NCI-H187 (cell line): ENCODE measurements at regions not wholly inside any gene's neighbourhood (a gene's known extent, or its start where the extent isn't known, plus 50 kb on each side); places are given as distances from the start of the nearest gene placed in this dataset.
"Not testable (repeated sequence)": the region's sequence is repeated elsewhere in the genome, so short reads cannot be mapped to it uniquely, and the experiment has no call there.

Source experiments
- DNase-seq, 2 experiments: peaks; one replicate each; lab custom pipeline; 2025; lab: John Stamatoyannopoulos, UW

GRCh38 chr1:67482733-67483482 lies 52.7 kb upstream of the SERBP1 start:
- no peak for DNase-seq

- DNase-seq = no peak
These were observed 54.3 kb upstream of the SERBP1 start for GRCh38 chr1:67484492-67484891.

- DNase-seq = no peak
These were observed 55.0 kb upstream of the SERBP1 start for GRCh38 chr1:67485046-67485811.

- no peak for DNase-seq
These were observed 59.4 kb upstream of the SERBP1 start for GRCh38 chr1:67489643-67490042.

- DNase-seq = no peak
These were observed 61.1 kb upstream of the SERBP1 start for GRCh38 chr1:67491280-67491679.

GRCh38 chr1:67493148-67493547 lies 62.9 kb upstream of the SERBP1 start:
- DNase-seq = no peak

GRCh38 chr1:67495327-67495726 lies 65.1 kb upstream of the SERBP1 start:
- DNase-seq = no peak

GRCh38 chr1:67496329-67496728 lies 66.1 kb upstream of the SERBP1 start:
- no peak for DNase-seq

GRCh38 chr1:67500413-67500959 lies 70.3 kb upstream of the SERBP1 start:
- DNase-seq = peak; percentile 72 to 79

- DNase-seq = no peak
These were observed 73.8 kb upstream of the SERBP1 start for GRCh38 chr1:67503974-67504373.

GRCh38 chr1:67513392-67514294 lies 83.4 kb upstream of the SERBP1 start:
- not testable (repeated sequence) for DNase-seq

- DNase-seq = no peak
These were observed 84.1 kb upstream of the SERBP1 start for GRCh38 chr1:67514300-67514699.

- no peak for DNase-seq
These were observed 84.6 kb upstream of the SERBP1 start for GRCh38 chr1:67514786-67515185.

GRCh38 chr1:67515324-67516080 lies 85.3 kb upstream of the SERBP1 start:
- no peak for DNase-seq

- DNase-seq = no peak
These were observed 86.8 kb upstream of the SERBP1 start for GRCh38 chr1:67517046-67517445.

GRCh38 chr1:67522001-67522441 lies 91.8 kb upstream of the SERBP1 start:
- DNase-seq = no peak

GRCh38 chr1:67522793-67523192 lies 92.6 kb upstream of the SERBP1 start:
- no peak for DNase-seq

- no peak for DNase-seq
These were observed 94.2 kb upstream of the SERBP1 start for GRCh38 chr1:67524143-67525052.

GRCh38 chr1:67525053-67525760 lies 95.0 kb upstream of the SERBP1 start:
- DNase-seq = no peak

GRCh38 chr1:67528141-67528540 lies 97.9 kb upstream of the SERBP1 start:
- DNase-seq = no peak
